Renal cortex interstitium (tissue), 11 donors: ENCODE measurements at regions not wholly inside any gene's neighbourhood (a gene's known extent, or its start where the extent isn't known, plus 50 kb on each side); places are given as distances from the start of the nearest gene placed in this dataset.

Experiments used
- DNase-seq, 11 donors: peaks; one replicate each; pipeline ENCODE4 v3.0.0-alpha.2; 2013; ENCODE audit warnings: low read depth in 9 of 11, low spot score in 4 of 11; ENCODE audit errors: extremely low read depth in 1 of 11

DNA sequence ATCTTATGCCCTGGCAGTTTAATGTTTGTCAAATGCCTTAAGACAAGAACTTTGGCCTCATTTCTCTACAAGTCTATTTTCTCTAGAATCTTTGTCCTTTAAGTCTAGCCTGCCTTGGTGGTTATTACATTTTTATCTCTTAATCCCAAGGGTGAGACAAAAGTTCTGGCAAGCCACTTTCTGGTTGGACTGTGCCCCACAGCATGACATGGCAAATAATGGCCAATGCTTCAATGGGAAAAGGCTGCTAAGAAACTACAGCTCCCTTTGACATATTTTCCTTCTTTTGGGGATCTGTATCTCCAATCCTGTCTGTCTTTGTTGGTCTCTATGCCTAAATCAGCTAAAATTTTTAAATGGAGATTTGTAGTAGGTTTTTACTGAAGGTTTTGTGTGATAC, 181.6 kb upstream of the MBNL1 start:
- DNase-seq: no peak

DNA sequence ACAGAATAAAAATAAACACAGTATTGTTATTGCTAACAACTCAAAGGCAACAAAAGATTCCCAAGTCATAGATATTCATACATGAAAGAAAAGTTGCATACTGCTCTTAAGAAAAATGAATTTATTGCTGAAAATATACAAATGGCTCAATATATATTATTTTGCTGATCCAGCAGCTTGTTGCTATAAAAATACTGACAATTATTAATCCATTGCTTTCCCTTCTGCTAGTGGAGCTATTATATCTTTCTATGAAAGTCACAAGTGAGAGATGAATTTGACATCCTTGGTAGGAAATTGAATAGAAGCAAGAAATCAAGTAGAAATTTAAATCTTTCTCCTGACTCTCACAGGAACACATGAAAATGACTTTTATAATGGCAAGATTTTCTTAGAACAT, 179.2 kb upstream of the MBNL1 start:
- no peak for DNase-seq

DNA sequence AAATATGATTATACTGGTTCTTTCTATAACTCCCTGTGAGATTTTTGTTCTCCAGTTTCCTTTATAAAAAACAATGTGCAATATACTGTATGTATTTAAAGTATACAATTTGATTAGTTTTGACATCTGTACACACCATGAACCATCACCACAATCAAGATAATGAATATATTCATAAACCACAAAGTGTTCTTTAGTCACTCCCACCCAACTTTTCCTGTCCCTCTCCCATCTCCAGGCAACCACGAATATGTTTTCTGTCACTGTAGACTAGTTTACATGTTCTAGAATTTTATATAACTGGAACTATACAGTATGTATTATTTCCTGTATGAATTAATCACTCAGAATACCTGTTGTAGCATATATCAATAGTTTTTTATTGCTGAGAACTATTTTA, 177.0 kb upstream of the MBNL1 start:
- no peak for DNase-seq

DNA sequence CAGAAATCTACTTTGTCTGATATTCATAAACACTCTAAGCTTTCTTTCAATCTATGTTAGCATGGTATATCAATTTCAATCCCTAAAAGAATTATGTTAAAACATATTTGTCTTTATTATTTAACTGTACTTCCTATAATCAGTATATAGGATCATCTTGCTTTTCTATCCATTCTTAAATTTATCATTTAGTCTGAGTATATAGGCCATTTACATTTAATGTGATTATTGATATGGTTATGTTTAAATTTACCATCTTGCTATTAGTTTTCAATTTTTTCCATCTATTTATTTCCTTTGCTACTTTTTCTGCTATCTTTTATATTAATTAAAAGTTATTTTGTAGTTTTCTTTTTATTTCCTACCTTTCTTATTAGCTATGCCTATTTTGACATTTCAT, 174.8 kb upstream of the MBNL1 start:
- no peak for DNase-seq

GRCh38 chr3:152094406-152094805, 174.3 kb upstream of the MBNL1 start:
- DNase-seq: no peak

- DNase-seq: no peak
Observed at GRCh38 chr3:152095472-152095871, 173.3 kb upstream of the MBNL1 start.

GRCh38 chr3:152096280-152096906, 172.3 kb upstream of the MBNL1 start:
- DNase-seq: no peak

- no peak for DNase-seq
Observed at GRCh38 chr3:152097120-152097519, 171.6 kb upstream of the MBNL1 start.

- DNase-seq: no peak
Observed at GRCh38 chr3:152097770-152098169, 171.0 kb upstream of the MBNL1 start.

- DNase-seq: no peak
Observed at GRCh38 chr3:152100491-152101132, 168.1 kb upstream of the MBNL1 start.

DNA sequence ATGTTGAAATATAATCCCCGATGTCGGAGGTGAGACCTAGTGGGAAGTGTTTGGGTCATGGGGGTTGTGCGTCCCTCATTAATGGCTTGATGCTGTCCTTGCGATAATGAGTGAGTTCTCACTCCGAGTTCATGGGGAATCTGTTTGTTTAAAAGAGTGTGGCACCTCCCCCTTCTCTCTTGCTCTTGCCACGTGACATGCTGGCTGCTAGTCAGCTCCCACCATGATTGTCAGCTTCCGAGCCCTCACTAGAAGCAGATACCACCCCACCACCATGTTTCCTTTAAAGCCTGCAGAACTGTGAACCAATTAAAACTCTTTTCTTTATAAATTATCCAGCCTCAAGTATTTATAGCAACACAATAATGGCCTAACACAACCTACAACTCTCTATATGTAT, 166.3 kb upstream of the MBNL1 start:
- no peak for DNase-seq

DNA sequence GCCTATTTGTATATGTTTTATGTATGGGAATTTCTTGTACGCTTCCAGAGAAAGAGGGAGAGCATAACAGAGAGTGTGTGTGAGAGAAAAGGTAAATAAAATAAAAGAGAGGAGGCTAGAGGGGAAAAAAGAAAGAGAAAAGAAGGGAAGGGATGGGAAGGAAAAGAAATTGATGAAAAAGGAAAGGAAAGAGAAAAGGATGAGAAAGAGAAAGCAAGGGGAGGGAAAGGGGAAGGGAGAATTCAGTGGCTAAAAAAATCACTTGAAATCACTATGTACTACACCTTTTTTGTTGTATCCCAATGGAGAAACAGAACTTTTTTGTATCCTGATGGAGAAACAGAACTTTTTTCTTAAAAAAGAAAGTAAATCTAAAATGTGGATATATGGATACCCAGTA, 165.5 kb upstream of the MBNL1 start:
- no peak for DNase-seq

- DNase-seq: no peak
Observed at GRCh38 chr3:152104847-152105415, 163.8 kb upstream of the MBNL1 start.

DNA sequence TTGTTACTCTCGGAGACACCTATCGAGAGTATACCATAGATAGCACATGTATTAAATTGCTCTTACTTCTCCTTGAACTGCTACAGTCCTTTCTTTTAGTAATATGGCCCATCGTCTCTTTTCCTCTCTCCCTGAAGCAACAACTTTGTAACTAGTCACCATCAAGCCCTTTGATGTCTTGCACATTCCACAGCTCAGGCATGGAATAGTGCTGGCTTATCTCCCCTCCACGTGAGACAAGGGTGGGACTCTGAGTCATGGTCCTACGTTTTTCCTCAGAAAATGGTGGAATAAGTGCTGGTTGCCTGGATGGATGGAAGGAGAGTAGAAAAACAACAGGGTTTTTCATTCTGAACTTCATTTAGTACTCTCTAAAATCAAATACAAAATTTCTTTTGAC, 163.3 kb upstream of the MBNL1 start:
- no peak for DNase-seq

DNA sequence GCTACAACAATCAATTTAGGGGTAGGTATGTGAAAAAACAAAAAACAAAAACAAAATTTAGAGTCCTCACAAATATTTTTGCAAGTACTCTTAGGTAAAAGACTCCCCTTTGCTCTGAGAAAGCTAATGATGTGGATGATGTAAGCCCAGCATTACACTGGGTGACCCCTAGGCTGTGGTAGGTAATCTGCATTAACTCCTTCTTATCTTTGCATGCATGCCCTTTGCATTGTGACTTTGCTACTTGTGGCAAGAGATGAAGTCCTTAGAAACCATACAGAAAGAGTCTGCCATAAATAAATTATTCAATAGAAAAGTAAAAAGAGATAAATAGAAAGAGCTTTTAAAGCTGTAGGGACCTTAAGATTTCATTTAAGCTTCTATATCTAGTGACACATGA, 159.7 kb upstream of the MBNL1 start:
- DNase-seq: no peak

DNA sequence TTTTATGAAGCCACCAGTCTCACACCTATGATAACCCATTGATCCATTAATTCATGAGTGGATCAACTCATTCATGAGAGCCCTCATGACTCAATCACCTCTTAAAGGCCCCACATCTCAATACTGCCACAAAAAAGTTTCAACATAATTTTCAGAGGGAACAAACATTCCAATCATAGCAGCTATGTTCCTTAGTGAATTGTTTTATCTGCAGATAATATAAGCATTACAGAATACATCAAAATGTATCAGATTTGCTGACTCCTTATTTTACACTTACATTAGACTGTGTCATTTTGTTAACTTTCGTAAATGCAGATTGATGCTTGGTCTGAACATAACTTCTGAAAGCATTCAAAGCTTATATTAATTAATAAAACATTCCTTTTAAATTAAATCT, 155.3 kb upstream of the MBNL1 start:
- DNase-seq: no peak

DNA sequence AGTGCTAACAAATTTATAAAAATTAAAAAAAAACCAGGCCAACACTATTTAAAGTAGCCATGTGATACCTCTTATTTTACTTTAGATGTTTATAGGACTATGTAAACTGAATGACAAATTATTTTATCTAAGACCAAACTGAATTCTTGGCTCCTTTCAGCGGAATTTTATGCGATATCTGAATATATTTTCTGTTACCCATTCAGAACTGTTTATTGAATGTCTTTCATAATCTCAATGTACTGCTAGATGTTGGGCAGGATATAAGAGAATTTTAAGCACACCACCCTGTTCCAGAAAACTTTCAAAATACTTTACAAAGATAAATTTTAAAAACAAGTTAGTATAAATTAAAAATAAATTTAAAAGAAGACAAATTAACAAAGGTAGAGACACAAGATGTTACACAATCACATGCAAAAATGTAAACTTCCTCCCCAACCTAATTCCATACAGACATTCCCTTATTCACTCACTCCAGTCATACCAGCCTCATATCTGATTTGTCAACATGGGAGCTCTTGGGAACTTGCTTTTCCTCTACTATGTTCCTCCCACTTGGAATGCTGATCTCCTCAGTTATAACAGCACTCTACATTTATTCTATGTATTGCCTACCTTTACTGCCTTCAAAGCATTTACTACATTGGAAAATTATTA, 154.6 kb upstream of the MBNL1 start:
- DNase-seq: no peak

GRCh38 chr3:152120601-152121269, 148.0 kb upstream of the MBNL1 start:
- DNase-seq: no peak

DNA sequence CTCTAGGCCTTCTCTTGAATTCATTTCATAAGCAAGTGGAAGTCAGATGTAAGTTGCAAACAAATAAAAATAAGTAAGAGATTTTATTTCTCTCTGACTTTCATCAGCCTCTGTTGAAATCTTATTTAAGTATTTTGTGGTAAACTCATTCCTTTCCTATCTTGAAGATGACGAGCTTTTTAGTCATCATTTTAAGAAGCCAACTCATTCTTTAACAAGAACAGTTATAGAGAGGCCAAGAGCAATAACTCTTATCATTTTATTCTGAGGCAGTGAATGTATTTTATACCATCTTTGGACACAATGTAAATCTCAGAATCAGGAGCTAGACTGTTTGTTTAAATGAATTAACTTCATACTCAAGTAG, 147.5 kb upstream of the MBNL1 start:
- DNase-seq: no peak

DNA sequence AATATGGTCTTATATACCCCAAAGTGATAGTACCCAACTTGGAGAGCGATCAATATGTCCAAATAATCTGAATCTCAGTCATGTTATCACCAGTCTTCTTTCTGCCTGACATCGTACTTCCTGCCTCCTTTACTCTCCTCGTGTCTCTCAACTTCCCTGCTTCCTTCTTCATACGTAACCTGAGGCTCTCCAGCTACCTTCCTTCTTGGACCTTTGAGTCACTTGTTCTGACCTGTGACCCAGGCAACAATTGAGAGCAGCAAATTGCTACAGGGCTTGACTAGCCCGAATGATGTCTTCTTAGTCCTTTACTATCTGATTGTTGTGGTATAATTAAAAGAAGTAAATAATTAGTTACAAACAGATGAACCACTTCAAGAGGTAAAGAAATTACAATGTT, 145.9 kb upstream of the MBNL1 start:
- DNase-seq: no peak
